Liver (tissue), 8 donors: ENCODE measurements at regions not wholly inside any gene's neighbourhood (a gene's known extent, or its start where the extent isn't known, plus 50 kb on each side); places are given as distances from the start of the nearest gene placed in this dataset.

Experiments used
- DNase-seq: peaks from one replicate; pipeline ENCODE4 v3.0.0-alpha.2; 2017; ENCODE audit warnings: low spot score
- H3K27ac ChIP-seq, 2 donors: one replicate each; pipeline ENCODE4 v1.7.0; 2013; ENCODE audit warnings: inconsistent platforms in 2 of 2, low read length in 2 of 2, control low read depth in 1 of 2, low read depth in 1 of 2, mild to moderate bottlenecking in 1 of 2
- H3K27me3 ChIP-seq, 4 donors: one replicate each; pipeline versions ENCODE4 v1.6.1 to v1.7.0; 2013; ENCODE audit warnings: low read length in 3 of 4, inconsistent platforms in 1 of 4, mild to moderate bottlenecking in 1 of 4, moderate library complexity in 1 of 4; ENCODE audit not compliant: control insufficient read depth in 4 of 4, insufficient read depth in 4 of 4
- H3K36me3 ChIP-seq, 4 donors: one replicate each; pipeline versions ENCODE4 v1.6.1 to v1.7.0; 2013; ENCODE audit warnings: low read length in 3 of 4, mild to moderate bottlenecking in 3 of 4, low read depth in 1 of 4, moderate library complexity in 1 of 4; ENCODE audit not compliant: control insufficient read depth in 4 of 4, insufficient read depth in 3 of 4
- H3K4me1 ChIP-seq, 4 donors: one replicate each; pipeline versions ENCODE4 v1.6.1 to v1.7.0; 2013; ENCODE audit warnings: low read length in 3 of 4, mild to moderate bottlenecking in 3 of 4, moderate library complexity in 1 of 4; ENCODE audit not compliant: control insufficient read depth in 4 of 4, insufficient read depth in 4 of 4
- H3K4me3 ChIP-seq, 3 donors: one replicate each; pipeline versions ENCODE4 v1.6.1 to v1.7.0; 2013; ENCODE audit warnings: low read length in 3 of 3, control low read depth in 1 of 3, low read depth in 1 of 3, mild to moderate bottlenecking in 1 of 3
- H3K9ac ChIP-seq, 2 donors: one replicate each; pipeline ENCODE4 v1.7.0; 2013; ENCODE audit warnings: low read length in 2 of 2, mild to moderate bottlenecking in 2 of 2, moderate library complexity in 2 of 2, control low read depth in 1 of 2, low read depth in 1 of 2
- H3K9me3 ChIP-seq, 4 donors: one replicate each; pipeline versions ENCODE4 v1.6.1 to v1.7.0; 2013; ENCODE audit warnings: low read length in 3 of 4; ENCODE audit not compliant: control insufficient read depth in 4 of 4
- CTCF ChIP-seq: fragments of 150-350 bp; IDR thresholded peaks from 2 replicates; pipeline ENCODE4 v1.5.1; 2017; ENCODE audit warnings: improper control_type of control experiment, low read depth, low read length; ENCODE audit not compliant: missing input control
- EGR1 ChIP-seq, 2 donors: IDR thresholded peaks; 2 replicates each; pipeline ENCODE4 v1.6.1; 2016 to 2018; ENCODE audit warnings: antibody characterized with exemption in 2 of 2, low read depth in 2 of 2
- GABPA ChIP-seq, 2 donors: IDR thresholded peaks in 1 of 2; conservative IDR thresholded peaks in 1 of 2; 2 replicates each; pipeline ENCODE4 v1.6.1; 2016; ENCODE audit warnings: antibody characterized with exemption in 2 of 2, mild to moderate bottlenecking in 1 of 2, moderate library complexity in 1 of 2
- HNF4A ChIP-seq, 2 donors: conservative IDR thresholded peaks; 2 replicates each; pipeline ENCODE4 v1.6.1; 2016; ENCODE audit warnings: antibody characterized with exemption in 2 of 2, mild to moderate bottlenecking in 2 of 2
- JUND ChIP-seq, 2 donors: IDR thresholded peaks; 2 replicates each; pipeline ENCODE4 v1.6.1; 2016; ENCODE audit warnings: antibody characterized with exemption in 2 of 2
- NR2F2 ChIP-seq: IDR thresholded peaks from 2 replicates; pipeline ENCODE4 v1.6.1; 2016; ENCODE audit warnings: antibody characterized with exemption
- RAD21 ChIP-seq, 2 donors: IDR thresholded peaks; 2 replicates each; pipeline ENCODE4 v1.6.1; 2016; ENCODE audit warnings: antibody characterized with exemption in 2 of 2, mild to moderate bottlenecking in 2 of 2
- REST ChIP-seq: IDR thresholded peaks from 2 replicates; pipeline ENCODE4 v1.6.1; 2016; ENCODE audit warnings: antibody characterized with exemption, mild to moderate bottlenecking
- RXRA ChIP-seq, 2 donors: IDR thresholded peaks; 2 replicates each; pipeline ENCODE4 v1.6.1; 2017 to 2018; ENCODE audit warnings: antibody characterized with exemption in 2 of 2, mild to moderate bottlenecking in 1 of 2
- SP1 ChIP-seq: IDR thresholded peaks from 2 replicates; pipeline ENCODE4 v1.6.1; 2018; ENCODE audit warnings: antibody characterized with exemption, mild to moderate bottlenecking
- TAF1 ChIP-seq: conservative IDR thresholded peaks from 2 replicates; pipeline ENCODE4 v1.6.1; 2016; ENCODE audit warnings: antibody characterized with exemption, mild to moderate bottlenecking
- YY1 ChIP-seq: IDR thresholded peaks from 2 replicates; pipeline ENCODE4 v1.6.1; 2016; ENCODE audit warnings: antibody characterized with exemption, mild to moderate bottlenecking
- WGBS: extraction: QIAGEN DNeasy Blood & Tissue Kit; methylation state at CpG from one replicate; pipeline ENCODE4 v1.1.7; 2013; 5-methylcytosine and 5-hydroxymethylcytosine counted together
- TF ChIP-seq, protein P1 (sequence below): IDR thresholded peaks from 2 replicates; pipeline ENCODE4 v1.6.1; 2016; ENCODE audit warnings: antibody characterized with exemption
- TF ChIP-seq, protein P2 (sequence below): IDR thresholded peaks from 2 replicates; pipeline ENCODE4 v1.6.1; 2016; ENCODE audit warnings: antibody characterized with exemption
- donor health status: healthy.
- donor health status: healthy.
- donor health status: healthy.
- donor health status: healthy.
- donor health status: healthy.

- no peak for TF ChIP-seq CTCF
- no peak for TF ChIP-seq RXRA (IDR thresholded peaks at IDR 0.05)
- TF ChIP-seq YY1, result no peak
Observed at GRCh38 chr4:34628471-34628870, 1615.8 kb downstream of the ARAP2 start (continued).

DNA sequence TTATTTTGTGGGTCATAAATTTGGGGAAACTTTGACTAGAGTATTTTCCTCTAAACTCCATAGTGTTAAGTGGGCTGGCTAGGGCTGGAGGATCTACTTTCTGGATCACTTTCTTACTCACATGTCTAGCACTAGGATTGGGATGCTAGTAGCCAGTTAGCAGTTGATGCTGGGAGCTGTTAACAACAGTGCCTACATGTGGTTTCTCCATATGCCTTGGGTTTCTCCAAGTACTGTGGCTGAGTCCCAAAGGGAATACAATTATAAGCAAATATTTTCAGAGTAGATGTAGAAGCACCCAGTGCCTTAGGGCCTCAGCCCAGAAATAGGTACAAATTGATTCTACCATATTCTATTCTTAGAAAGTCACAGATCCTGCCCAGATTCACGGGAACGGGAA, 1614.9 kb downstream of the ARAP2 start:
- Histone ChIP-seq H3K27me3 (no peaks in the 10 kb centered on the region), H3K9ac (no peak overlapping the region), H3K9me3 (no peaks in the 10 kb centered on the region), H3K4me3 (no peak overlapping the region), H3K36me3 (no peaks in the 10 kb centered on the region), H3K4me1 (no peaks in the 10 kb centered on the region), H3K27ac (no peak overlapping the region)
- DNase-seq, result no peak
- TF ChIP-seq EGR1 (IDR thresholded peaks at IDR 0.05; ENCODE audit: low read depth in 2 of 2) (no peak), RXRA (IDR thresholded peaks at IDR 0.05) (no peak), NR2F2 (no peak), HNF4A (conservative IDR thresholded peaks at IDR 0.05) (no peak), RAD21 (IDR thresholded peaks at IDR 0.05) (no peak), TAF1 (no peak), YY1 (no peak), CTCF (no peak), JUND (IDR thresholded peaks at IDR 0.05) (no peak), SP1 (no peak), GABPA (IDR thresholded peaks at IDR 0.05 in 1 of 2, conservative IDR thresholded peaks at IDR 0.05 in 1 of 2) (no peak), REST (no peak)
- TF ChIP-seq, protein P1, sequence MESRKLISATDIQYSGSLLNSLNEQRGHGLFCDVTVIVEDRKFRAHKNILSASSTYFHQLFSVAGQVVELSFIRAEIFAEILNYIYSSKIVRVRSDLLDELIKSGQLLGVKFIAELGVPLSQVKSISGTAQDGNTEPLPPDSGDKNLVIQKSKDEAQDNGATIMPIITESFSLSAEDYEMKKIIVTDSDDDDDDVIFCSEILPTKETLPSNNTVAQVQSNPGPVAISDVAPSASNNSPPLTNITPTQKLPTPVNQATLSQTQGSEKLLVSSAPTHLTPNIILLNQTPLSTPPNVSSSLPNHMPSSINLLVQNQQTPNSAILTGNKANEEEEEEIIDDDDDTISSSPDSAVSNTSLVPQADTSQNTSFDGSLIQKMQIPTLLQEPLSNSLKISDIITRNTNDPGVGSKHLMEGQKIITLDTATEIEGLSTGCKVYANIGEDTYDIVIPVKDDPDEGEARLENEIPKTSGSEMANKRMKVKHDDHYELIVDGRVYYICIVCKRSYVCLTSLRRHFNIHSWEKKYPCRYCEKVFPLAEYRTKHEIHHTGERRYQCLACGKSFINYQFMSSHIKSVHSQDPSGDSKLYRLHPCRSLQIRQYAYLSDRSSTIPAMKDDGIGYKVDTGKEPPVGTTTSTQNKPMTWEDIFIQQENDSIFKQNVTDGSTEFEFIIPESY, result no peak
- TF ChIP-seq, protein P2, sequence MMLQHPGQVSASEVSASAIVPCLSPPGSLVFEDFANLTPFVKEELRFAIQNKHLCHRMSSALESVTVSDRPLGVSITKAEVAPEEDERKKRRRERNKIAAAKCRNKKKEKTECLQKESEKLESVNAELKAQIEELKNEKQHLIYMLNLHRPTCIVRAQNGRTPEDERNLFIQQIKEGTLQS, result no peak
- 74% methylated on average over 2 of the region's 2 CpGs for WGBS
